ENCODE measurements at regions not wholly inside any gene's neighbourhood (a gene's known extent, or its start where the extent isn't known, plus 50 kb on each side); places are given as distances from the start of the nearest gene placed in this dataset.

DNA sequence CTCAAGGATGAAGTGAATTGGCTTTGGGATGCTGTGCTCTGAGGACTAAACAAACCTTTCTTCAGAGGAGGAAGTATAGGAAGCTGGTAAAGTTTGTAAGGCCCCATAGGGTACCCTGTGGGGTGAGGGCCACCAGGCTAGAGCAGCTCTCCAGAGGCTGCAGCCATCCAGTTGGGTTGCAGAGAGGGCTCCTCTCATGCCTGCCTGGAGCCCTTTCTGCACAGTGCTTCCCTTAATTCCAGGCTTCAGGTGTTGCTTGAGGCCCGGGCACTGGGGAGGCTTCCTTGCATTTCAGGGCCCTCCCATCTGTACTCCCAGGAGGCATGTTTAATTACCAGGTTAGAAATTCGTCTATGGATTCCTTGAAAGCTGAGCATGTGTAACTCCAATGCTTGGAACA lies 95.3 kb upstream of the FSTL4 start:
- no peak for DNase-seq

DNA sequence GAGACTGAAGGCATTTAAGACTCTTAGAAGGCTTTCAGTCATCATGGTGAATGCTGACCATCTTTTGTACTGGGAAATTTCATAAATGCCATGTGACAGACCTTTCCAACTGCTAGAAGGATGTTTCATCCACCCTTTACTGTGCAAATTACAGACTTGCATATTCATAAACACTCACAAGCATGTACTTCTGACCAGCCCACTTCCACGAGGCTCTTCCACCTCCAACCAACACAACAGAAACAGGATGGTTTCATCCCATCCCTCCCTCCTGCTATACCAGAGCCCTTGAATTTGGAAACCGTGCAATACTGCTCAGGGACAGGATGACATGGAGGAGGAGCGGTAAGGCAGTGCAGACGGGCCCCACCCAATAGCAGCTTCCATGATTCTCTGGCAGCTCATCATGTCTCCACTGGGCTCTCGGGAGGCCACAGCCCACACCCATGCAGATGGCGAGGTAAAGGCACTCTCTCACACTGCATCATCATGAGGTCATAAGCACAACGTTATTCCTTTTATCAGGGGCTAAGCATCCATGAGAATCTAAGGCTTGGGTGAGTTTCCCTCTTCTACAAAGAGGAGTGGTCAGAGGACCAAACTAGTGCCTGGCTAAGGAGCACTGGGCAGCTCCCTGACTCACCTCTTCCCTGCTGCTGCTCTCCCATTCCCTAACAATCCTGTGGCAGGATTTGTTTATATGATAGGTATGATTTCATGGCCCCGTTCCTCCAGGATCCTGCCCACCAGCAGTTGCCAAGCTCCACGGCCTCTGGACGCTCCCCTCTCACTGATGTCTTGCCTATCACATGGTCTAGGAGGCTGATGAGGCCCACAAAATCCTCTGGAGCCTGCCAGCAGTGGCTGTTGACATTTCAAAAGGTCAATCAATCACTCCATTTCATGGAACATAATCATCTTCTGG lies 94.4 kb upstream of the FSTL4 start:
- DNase-seq, result no peak

DNA sequence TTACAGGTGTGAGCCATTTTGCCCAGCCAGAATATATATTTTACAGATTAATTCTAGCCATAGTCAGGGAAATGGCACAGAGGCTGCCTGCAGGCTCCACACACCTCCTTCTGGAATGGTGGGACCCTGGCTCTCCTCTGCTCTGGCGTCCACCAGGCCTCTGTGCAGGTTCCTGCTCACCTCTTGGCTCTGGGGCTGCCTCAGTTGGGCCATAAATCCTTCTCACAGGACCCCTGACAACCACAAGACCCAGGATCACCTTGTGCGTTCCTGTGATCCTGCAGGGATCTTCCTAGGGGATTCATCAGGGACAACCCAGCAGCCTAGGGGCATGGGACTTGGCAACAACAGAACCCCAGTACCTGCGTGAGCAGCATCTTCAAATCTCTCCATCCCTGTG lies 93.0 kb upstream of the FSTL4 start:
- DNase-seq, result no peak

DNA sequence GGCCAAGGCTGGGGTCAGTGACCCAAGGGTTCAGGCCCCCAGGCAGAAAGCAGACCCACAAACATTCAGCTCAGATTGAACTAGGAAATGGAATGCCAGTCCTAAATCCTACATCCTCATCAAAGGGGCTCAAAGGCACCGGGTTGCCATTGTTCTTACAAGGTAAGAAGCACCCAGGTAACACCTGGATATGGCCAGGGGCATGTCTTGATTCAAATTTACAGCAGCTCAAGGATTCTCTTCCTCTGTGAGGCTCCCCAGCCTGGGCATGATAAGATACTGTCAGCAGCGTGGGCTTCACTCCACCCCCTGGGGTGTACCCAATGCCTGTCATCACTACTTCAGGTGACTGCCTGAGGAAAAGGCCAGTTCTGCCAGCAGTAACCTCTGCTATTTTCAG lies 92.1 kb upstream of the FSTL4 start:
- no peak for DNase-seq

DNA sequence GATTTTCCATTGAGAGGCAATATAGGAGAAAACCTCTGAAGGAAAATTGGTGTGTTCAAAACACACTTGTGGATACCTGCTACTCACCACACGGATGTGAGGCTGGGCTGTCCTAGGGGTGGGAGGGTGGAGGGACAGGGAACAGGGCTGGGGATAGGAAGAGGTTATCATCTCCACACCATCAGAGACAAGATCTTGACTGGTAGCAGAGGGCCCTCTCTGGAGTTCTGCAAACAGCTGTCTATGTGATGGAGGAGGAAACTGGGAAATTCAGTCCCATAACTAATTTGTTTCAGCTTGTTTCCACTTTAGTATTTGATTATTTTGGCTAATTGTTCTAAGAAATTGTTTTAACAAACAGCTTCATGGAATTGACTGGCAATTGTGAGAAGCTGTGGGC lies 91.6 kb upstream of the FSTL4 start:
- no peak for DNase-seq

DNA sequence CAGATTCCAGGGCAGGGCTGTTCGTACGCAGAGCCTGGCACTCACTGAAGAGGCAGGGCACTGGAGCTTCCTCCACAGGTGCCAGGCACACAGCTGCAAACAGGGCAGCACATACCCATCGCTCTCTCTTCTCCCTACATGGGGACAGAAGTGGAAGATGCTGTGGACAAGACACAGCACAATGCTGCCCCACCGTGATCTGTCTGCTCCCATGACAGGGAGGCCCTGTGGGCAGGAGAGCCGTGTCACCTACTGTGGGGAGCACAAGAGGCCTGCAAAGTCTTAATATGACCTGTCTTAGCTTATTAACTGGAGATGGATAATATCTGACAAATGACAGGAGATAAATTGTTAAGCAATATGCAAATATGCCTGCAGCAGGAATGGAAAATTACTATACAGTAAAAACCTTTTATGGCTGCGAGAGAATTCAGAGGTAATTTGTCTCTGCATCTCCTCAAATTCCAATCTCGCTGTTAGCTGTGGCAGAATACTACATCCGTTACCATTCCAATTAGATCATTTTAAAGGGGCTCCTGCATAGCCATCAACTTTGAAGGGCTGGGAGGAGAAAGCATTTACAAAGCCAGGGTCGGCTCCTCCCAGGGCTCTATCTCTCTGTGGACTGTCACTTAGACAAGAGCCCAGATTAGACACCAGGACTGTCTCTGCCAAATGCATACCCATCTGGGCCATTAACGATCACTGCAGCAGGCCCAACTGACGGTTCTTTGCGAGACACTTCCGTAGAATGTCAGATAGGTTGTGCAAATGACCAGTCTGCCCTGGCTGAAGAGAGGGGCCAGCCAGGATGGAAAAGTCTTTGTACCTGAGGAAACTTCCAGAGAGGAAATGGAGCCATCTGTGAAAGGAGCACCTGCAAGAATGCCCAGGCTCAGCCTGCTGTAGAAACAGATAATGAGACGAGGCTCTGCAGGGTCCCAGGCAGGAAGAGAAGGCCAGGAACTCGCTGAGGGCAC lies 90.7 kb upstream of the FSTL4 start:
- DNase-seq, result no peak

DNA sequence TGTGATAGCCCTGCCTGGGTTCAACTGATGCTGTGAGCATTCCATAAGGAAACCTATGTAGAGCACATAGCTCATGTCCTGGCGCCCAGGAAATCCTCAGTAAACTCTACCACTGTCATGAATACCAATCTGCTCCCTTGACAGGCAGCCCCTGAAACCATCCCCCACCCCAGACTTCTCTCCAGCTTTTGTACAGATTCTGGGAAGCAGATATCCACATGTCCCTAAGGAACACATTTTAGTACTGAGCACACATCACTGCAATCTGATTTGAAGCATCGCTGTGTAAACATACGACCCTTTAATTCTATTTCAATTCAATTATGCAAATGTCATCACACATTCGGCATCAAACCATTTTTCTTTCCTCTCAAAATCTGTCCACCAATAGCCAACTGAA lies 89.5 kb upstream of the FSTL4 start:
- no peak for DNase-seq

DNA sequence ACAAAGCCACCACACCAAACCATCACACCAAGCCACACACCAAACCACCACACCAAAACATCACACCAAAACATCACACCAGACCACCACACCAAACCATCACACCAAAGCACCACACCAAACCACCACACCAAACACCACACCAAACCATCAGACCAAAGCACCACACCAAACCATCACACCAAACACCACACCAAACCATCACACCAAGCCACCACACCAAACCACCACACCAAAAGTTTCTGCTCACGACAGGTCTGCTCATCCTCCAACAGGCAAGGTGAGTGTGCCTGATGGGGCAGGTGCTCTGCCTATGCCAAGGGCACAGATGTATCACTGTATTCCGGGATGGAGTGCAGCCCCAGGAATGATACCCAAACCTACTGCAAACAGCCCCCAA lies 87.9 kb upstream of the FSTL4 start:
- no peak for DNase-seq

DNA sequence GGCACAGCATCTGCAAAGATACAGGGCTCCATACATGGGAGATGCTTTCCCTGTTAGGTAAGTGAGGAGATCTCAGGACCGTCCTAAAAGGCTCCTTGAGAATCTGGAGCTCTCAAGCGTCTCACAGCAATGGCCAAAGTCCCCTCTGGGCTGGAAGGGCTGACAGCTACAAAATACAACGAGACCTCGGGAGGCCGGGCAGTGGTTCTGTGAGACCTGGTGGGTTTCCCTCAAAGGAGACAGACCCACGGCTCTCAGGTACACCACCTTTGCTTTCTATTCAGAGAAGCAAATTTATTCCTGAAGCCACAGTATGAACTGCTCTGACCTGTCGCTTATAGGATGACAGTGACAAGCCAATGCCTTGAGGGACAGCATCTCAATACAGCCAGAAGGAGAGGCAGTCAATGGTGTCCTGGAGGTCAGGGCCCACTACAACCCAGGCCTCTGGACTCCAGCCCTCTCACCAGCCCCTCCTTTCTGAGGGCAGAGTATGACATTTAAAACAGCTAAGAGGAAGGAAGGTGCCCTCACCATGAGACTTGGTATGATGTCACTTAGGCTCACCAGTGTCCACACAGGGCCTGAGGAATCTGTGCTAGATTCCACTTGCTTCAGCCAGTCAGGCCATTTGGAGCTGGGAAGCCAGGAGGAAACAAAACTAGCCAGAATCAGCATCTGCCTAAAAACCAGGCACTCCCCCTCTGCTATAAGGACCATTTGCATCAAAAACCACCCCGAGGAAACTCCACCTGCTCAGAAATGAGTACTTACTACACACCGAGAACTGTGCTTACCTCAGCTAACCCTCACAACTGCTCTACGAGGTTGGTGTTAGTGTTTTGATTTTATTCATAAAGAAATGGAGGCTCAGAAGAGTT lies 86.5 kb upstream of the FSTL4 start:
- DNase-seq, result no peak

DNA sequence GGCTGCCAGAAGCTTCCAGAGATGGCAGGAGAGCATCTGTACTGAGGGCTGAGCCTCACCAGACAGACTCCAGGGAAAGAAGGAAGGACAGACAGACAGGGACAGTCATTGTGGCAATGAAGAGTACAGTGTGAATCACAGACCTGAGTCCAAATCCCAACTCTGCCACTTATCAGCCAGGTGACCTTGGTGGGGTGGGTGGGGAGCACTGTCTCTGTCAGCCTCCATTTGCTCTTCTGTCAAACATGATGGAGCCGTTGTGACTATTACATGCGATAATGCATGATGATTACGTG lies 85.9 kb upstream of the FSTL4 start:
- no peak for DNase-seq

DNA sequence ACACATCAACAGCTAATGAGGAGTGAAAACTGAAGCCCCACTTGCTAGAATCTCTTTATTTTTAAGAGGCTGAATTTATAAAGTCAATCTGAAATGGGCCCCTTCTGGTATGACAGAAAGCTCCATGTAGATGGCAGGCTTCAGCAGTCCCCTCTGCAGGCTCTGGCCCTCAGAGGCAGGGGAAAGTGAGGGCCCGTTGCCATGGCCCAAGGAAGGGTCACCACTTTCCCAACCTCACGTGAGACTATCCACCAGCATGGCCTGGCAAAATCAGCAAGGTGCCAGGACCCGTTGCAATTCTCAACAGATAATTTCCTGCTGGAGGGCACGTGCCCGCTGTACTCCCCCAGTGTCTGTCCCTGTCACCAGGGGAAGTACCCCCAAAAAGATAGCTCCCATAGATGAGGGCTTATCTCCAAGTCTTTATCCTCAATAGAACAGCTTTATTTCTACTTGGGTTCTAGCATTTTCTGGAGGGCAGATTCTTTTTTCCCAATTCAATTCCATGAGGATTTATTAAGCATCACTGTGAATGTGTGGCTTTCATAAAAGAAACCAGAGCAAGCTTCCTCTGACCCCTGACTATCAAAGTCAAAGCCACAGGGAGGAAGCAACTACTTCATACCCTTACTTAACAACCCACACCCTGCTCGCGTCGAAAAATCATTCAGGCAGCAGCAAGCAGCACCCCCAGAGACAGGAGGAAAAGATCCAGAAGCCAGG lies 85.4 kb upstream of the FSTL4 start:
- DNase-seq, result no peak

DNA sequence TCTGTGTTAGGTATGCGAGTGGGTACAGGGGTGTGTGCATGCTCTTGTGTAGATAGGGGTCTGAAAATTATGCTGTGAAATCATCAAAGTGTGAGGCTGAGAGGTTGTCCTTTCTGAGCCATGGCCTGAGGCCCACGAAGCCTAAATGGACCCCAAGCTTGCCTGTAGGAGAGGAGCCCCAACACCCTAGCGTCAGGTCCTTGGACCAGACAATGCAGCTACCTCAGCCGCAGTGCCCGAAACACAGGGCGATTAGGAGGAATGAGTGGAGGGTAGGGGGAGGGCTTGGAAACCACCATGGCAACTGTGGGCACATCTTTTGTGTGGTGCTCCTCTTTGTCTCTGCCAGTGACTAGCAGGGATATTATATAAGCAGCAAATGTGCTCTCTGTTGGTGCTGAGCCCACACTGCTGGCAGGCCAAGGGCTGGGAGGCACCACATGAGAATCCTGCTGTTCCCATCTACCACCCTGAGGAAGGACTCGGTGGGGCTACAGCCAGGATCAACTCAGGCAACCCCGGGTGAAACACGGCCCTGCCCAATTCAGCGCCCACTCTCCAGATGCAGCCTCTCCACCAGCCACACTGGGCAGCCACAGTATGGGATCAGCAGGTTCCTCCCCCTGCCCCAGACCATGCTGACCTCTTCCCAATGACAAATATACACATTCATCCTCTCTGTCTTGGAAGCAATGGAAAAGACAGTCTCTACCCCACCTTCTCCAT lies 84.6 kb upstream of the FSTL4 start:
- no peak for DNase-seq

DNA sequence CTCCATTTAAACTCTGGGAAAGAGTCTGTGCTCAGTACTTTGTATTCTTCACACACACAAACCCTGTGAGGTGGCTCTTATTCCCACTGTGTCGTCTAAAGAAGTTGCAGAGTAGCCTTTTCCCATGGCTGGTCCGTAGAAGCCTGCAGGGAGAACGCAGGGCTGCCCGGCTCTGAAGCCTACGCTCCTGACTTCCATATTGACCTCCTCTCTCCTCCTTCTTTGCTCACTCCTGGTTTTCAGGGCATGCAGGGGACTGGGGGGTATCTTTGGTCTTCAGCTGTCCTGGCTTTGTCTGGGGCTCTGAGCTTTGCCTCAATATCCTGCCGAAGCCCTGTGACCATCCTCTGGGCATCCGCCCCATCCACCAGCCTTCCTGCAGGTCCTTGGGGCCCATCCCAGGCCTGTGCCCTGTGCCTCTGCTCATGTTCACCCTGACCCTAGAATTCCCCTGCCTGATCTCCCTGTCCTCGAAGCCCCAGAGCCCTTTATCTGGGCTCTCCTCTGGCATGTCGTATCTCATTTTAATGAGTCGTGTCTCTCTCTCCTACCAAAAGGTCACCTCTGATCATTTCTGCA lies 83.8 kb upstream of the FSTL4 start:
- DNase-seq, result no peak

DNA sequence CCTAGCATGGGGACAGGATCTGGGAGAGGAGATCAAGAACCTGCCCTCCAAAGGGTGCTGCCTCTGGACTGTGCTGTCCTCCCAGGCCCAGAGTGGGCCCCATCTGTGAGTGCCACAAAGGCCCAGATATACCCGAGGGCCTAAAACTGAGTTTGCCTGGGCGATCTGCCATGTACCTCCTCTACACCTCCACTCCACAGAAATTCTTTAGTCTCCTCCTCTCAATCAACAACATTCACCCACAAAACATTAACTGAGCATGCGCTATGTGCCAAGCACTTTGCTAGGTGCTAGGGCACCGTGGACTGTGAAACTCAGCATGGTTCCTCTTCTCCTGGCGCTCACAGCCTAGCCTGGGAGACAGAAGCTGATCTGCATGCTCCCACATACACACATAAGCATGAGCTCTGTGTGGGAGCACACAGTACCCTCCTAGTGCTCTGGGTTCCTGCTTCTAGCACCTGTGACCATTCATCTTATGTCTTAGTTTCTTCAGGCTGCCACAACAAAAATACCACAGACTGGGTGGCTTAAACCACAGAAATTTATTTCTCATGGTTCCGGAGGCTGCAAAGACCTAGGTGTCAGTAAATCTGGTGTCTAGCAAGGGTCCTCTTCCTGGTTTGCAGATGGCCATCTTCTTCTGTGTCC lies 82.0 kb upstream of the FSTL4 start:
- no peak for DNase-seq

DNA sequence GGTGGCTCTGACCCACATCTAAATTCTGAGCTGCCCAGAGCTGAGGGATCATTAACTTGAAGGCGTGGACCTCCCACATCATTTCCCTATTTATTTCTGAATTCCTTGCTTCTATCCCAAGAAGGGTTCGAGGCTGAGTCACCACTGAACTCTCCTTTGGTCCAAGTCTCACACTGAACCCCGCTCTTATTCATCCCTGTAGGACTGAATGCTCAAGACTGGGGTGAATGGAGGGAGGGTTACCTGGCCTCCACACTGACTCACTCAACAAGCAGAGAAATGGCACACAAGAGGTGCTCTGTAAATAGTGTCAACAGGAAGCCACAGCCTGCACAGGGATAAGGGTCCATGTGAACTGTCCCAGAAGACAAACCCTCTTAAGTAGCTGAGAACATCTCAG lies 79.1 kb upstream of the FSTL4 start:
- DNase-seq, result no peak

DNA sequence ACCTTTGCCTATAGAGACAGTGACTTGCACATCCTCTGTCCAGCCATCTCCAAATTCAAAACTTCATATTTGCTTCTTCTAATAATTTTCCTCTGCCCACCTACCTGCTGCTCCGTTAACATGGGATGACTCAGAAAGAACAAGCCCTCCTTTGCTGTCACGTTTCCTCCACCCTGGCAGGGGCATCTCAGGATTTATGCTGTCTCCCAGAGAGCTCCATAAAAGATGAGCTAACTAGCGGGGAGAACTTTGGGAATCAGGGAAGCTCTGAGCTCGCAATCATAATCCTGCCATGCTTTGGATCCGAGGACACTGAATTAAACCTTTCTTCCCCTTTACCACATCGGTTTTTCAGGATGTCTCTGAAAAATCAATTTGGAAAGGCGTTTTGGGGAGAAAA lies 78.4 kb upstream of the FSTL4 start:
- DNase-seq, result no peak

DNA sequence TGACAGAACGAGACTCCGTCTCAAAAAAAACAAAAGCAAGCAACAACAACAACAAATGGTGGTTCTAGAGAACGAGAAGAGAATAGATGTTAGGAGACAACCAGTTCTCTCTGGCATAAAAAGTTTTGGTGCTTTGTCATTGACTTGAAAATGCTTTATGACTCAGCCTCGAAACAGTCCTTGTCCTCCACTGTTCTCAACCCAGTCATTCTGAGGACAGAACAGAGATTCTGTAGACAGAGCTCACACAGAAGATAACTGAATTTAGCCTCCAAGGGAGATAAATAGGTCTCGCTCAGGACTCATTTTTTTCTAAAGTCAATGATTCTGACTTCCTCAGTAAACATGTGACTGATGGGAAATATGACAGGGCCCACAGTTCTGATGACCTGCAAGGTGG lies 76.0 kb upstream of the FSTL4 start:
- no peak for DNase-seq

DNA sequence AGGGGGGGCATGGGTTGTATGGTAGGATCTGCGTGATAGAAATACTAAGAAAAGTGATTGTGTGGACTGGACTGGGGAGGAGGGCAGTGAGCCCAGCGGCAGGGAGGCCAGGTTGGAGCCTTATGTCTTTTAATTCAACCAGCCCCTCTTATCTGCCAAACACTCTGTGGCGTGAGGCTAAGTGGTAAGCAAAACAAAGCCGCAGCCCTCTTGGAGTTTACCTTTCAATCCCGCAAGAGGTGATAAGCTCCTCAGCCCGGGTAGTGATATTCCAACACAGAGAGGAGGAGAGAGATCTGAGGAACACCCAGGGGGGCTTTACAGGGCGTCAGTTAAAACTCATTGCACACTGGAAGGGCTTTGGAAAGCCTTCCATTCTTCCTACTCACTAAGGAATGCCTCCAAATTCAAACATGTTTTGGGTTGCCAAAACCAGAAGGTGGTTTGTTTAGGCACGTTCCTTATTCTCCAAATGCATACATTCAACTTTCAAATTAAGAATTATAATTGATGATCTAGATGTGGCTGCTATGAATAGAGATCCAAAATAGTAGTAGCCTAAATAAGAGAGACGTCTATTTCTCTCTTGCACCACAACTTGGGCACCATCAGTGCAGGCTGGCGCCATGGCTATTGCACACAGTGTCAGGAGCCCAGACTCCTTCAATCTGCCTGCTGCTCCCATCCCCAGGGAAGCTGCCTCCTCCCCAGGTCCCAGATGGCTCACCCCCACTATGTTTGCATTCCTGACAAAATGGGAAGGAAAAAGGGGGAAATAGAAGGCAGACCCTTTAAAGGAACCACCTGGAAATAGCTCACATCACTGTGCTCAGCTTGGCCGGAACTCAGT lies 75.1 kb upstream of the FSTL4 start:
- DNase-seq, result no peak

DNA sequence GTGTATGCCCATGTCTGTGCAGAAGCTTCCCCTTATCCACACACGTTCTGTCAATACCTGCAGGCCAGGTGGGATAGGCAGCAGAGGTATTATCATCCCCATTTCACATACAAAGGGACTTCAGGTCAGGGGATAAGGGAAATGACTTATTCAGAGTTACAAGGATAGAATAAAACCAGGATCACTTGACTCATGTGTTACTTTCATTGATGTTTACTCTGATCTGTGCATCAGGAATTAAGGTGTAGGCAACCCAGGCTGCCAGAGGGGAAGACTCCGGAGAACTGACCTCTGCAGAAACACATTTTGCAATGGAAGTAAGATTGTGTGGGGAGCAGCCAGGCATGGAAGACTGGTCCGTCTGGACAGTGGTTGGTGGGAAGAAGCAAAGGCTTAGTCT lies 74.2 kb upstream of the FSTL4 start:
- DNase-seq, result no peak

Data from right kidney (tissue), 1 donor.